Calu3 (cell line): ENCODE measurements at regions not wholly inside any gene's neighbourhood (a gene's known extent, or its start where the extent isn't known, plus 50 kb on each side); places are given as distances from the start of the nearest gene placed in this dataset.

ENCODE experiments used
- BruUV-seq: library from RNA; stranded (reverse); fragments of 400-500 nt; replicated peaks from 2 replicates; lab custom pipeline; 2021; lab: Mats Ljungman, UMichigan
- CTCF ChIA-PET: fragments of 300-600 bp; sonication (Branson Sonifier 250); formaldehyde crosslinking; loops from one replicate; lab custom pipeline; 2022; ENCODE audit warnings: antibody characterized with exemption; lab: Charles Lee
- DNase-seq: peaks from one replicate; pipeline ENCODE4 v3.0.0; 2022
- H3K27ac Mint-ChIP-seq: one replicate; pipeline ENCODE4 v1.8.0; 2022; ENCODE audit warnings: mixed read lengths; ENCODE audit not compliant: unreplicated experiment
- H3K27me3 Mint-ChIP-seq: one replicate; pipeline ENCODE4 v1.8.0; 2022; ENCODE audit warnings: mixed read lengths; ENCODE audit not compliant: unreplicated experiment
- H3K36me3 Mint-ChIP-seq: one replicate; pipeline ENCODE4 v1.8.0; 2022; ENCODE audit warnings: mild to moderate bottlenecking, moderate library complexity, mixed read lengths; ENCODE audit not compliant: insufficient read depth, unreplicated experiment
- H3K4me1 Mint-ChIP-seq: one replicate; pipeline ENCODE4 v1.8.0; 2022; ENCODE audit warnings: mild to moderate bottlenecking, low read depth, mixed read lengths; ENCODE audit not compliant: unreplicated experiment
- H3K4me3 Mint-ChIP-seq: one replicate; pipeline ENCODE4 v1.8.0; 2022; ENCODE audit warnings: mild to moderate bottlenecking, low read depth, moderate library complexity, mixed read lengths; ENCODE audit not compliant: unreplicated experiment
- H3K9me3 Mint-ChIP-seq: one replicate; pipeline ENCODE4 v1.8.0; 2022; ENCODE audit warnings: low read depth, mixed read lengths; ENCODE audit not compliant: unreplicated experiment
- intact Hi-C: fragments of 100-400 bp; cut with micrococcal nuclease; formaldehyde crosslinking; loops from one replicate; pipeline ENCODE4 v1.10.0; 2022; ENCODE audit not compliant: unreplicated experiment
- TF ChIP-seq, protein P1 (sequence below): fragments of 200-600 bp; IDR thresholded peaks from one replicate; pipeline ENCODE4 v1.8.0; 2022; ENCODE audit warnings: antibody characterized with exemption; ENCODE audit not compliant: unreplicated experiment

DNA sequence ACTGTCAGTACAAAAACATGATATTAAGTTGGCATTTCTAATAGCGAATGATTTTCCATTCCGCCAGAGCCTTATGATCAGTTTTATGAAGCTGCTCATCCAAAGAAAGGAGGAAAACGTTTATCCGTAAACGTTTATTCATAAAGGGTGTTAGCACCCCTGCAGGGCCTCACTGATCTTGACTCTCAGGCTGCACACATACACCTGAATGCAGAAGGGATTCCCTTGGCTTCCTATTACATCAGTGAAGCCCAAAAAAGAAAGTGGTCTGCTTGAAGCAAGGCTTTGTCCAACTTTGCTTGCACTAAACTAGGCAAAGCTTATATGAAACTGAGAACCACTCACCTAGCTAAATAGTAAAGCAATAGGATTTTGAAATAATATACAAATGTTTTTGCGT, 659.5 kb upstream of the CADM2 start:
- DNase-seq: no peak
- CTCF ChIA-PET: no interaction called here
- H3K27me3 Mint-ChIP-seq: no peaks in the 10 kb centered on the region
- no peaks in the 10 kb centered on the region for H3K36me3 Mint-ChIP-seq
- H3K9me3 Mint-ChIP-seq: no peaks in the 10 kb centered on the region
- H3K27ac Mint-ChIP-seq: no peak overlapping the region
- no TSS peak for BruUV-seq
- H3K4me1 Mint-ChIP-seq: no peaks in the 10 kb centered on the region
- TF ChIP-seq, protein P1, sequence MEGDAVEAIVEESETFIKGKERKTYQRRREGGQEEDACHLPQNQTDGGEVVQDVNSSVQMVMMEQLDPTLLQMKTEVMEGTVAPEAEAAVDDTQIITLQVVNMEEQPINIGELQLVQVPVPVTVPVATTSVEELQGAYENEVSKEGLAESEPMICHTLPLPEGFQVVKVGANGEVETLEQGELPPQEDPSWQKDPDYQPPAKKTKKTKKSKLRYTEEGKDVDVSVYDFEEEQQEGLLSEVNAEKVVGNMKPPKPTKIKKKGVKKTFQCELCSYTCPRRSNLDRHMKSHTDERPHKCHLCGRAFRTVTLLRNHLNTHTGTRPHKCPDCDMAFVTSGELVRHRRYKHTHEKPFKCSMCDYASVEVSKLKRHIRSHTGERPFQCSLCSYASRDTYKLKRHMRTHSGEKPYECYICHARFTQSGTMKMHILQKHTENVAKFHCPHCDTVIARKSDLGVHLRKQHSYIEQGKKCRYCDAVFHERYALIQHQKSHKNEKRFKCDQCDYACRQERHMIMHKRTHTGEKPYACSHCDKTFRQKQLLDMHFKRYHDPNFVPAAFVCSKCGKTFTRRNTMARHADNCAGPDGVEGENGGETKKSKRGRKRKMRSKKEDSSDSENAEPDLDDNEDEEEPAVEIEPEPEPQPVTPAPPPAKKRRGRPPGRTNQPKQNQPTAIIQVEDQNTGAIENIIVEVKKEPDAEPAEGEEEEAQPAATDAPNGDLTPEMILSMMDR: no peak
- no peak overlapping the region for H3K4me3 Mint-ChIP-seq
- intact Hi-C loops: no loop called here

DNA sequence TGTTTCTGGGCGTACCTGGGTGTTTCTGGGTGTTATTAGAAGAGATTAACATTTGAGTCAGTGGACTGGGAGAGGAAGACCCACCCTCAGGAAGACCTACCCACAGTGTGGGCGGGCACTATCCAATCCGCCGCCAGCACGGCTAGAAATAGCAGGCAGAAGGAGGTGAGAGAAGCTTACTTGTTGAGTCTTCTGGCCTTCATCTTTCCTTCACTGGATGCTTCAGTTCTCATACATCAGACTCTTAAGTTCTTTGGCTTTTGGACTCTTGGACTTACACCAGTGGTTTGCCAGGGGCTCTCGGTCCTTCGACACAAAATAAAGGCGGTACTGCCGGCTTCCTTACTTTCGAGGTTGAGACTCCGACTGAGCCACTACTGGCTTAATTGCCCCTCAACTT, 654.6 kb upstream of the CADM2 start:
- CTCF ChIA-PET: no interaction called here
- H3K27me3 Mint-ChIP-seq: no peaks in the 10 kb centered on the region
- no peak for DNase-seq
- no peaks in the 10 kb centered on the region for H3K4me1 Mint-ChIP-seq
- intact Hi-C loops: no loop called here
- no peaks in the 10 kb centered on the region for H3K36me3 Mint-ChIP-seq
- BruUV-seq: no TSS peak
- H3K27ac Mint-ChIP-seq: no peak overlapping the region
- no peaks in the 10 kb centered on the region for H3K9me3 Mint-ChIP-seq
- no peak overlapping the region for H3K4me3 Mint-ChIP-seq
- TF ChIP-seq, protein P1: no peak

GRCh38 chr3:84307339-84307738, 651.5 kb upstream of the CADM2 start:
- CTCF ChIA-PET: no interaction called here
- no TSS peak for BruUV-seq
- no peak overlapping the region for H3K4me3 Mint-ChIP-seq
- DNase-seq: no peak
- no peaks in the 10 kb centered on the region for H3K36me3 Mint-ChIP-seq
- H3K4me1 Mint-ChIP-seq: no peaks in the 10 kb centered on the region
- intact Hi-C loops: no loop called here
- TF ChIP-seq, protein P1: no peak
- H3K27me3 Mint-ChIP-seq: no peaks in the 10 kb centered on the region
- no peak overlapping the region for H3K27ac Mint-ChIP-seq
- H3K9me3 Mint-ChIP-seq: no peaks in the 10 kb centered on the region

DNA sequence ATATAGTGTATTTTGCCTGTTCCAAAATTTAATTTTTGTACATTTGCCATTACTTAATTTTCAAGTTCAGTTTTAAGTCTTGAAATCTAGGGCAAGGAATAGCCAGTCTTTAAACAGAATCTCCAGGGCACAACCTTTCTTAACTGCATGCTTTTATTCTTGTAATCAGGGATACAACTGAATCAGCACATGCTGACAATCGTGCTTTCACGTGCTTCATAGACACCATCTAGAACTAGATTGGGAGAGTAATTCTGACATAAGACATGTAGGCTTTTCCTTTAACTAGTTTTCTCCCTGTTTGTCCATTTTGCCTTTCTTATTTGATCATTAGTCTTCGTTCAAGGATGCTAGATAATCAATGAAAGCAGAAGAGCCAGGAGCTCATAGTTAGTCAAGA, 650.4 kb upstream of the CADM2 start:
- H3K9me3 Mint-ChIP-seq: no peaks in the 10 kb centered on the region
- no peaks in the 10 kb centered on the region for H3K27me3 Mint-ChIP-seq
- TF ChIP-seq, protein P1: no peak
- intact Hi-C loops: no loop called here
- no peak for DNase-seq
- H3K4me3 Mint-ChIP-seq: no peak overlapping the region
- no TSS peak for BruUV-seq
- H3K36me3 Mint-ChIP-seq: no peaks in the 10 kb centered on the region
- no peaks in the 10 kb centered on the region for H3K4me1 Mint-ChIP-seq
- H3K27ac Mint-ChIP-seq: no peak overlapping the region
- CTCF ChIA-PET: no interaction called here
